HepG2 (cell line): ENCODE measurements at regions not wholly inside any gene's neighbourhood (a gene's known extent, or its start where the extent isn't known, plus 50 kb on each side); places are given as distances from the start of the nearest gene placed in this dataset.

Experiments used
- CCAR2 ChIP-seq: fragments of 200-400 bp; formaldehyde crosslinking; optimal IDR thresholded peaks from 2 replicates; pipeline ENCODE3; 2018; ENCODE audit warnings: low read depth, mild to moderate bottlenecking, low read length, moderate library complexity
- HDAC6 ChIP-seq: fragments of 200-600 bp; sonication (generic); IDR thresholded peaks from 2 replicates; pipeline ENCODE4 v1.7.0; 2017; ENCODE audit warnings: mild to moderate bottlenecking, antibody characterized with exemption, low read length, low read depth
- KAT7 ChIP-seq: IDR thresholded peaks from 2 replicates; pipeline ENCODE4 v1.6.1; 2018; ENCODE audit warnings: borderline replicate concordance, missing compliant biosample characterization
- ZNF484 ChIP-seq: sonication (generic); formaldehyde crosslinking; IDR thresholded peaks from 2 replicates; pipeline ENCODE4 v1.5.1; 2020; ENCODE audit warnings: mild to moderate bottlenecking, low read depth, missing genetic modification reagents, borderline replicate concordance
- ZNF510 ChIP-seq: sonication (generic); formaldehyde crosslinking; IDR thresholded peaks from 2 replicates; pipeline ENCODE4 v1.4.0; 2020; ENCODE audit warnings: low read depth, mild to moderate bottlenecking, missing genetic modification reagents
- ZNF687 ChIP-seq: sonication (generic); formaldehyde crosslinking; IDR thresholded peaks from 2 replicates; pipeline ENCODE4 v1.5.1; 2020; ENCODE audit warnings: mild to moderate bottlenecking, missing genetic modification reagents, moderate library complexity
- ZNF879 ChIP-seq: sonication (generic); formaldehyde crosslinking; IDR thresholded peaks from 2 replicates; pipeline ENCODE4 v1.8.1; 2023; ENCODE audit warnings: missing genetic modification reagents
- TF ChIP-seq, protein P1 (sequence below): sonication (generic); formaldehyde crosslinking; IDR thresholded peaks from 2 replicates; pipeline ENCODE4 v1.5.0; 2020; ENCODE audit warnings: mild to moderate bottlenecking, missing genetic modification reagents, moderate library complexity
- TF ChIP-seq, protein P2 (sequence below): sonication (generic); formaldehyde crosslinking; IDR thresholded peaks from 2 replicates; pipeline ENCODE4 v1.4.0; 2020; ENCODE audit warnings: missing genetic modification reagents

- TF ChIP-seq ZNF510 (CRISPR knock-in tag) = no peak
- TF ChIP-seq CCAR2 = no peak
- TF ChIP-seq, protein P1, sequence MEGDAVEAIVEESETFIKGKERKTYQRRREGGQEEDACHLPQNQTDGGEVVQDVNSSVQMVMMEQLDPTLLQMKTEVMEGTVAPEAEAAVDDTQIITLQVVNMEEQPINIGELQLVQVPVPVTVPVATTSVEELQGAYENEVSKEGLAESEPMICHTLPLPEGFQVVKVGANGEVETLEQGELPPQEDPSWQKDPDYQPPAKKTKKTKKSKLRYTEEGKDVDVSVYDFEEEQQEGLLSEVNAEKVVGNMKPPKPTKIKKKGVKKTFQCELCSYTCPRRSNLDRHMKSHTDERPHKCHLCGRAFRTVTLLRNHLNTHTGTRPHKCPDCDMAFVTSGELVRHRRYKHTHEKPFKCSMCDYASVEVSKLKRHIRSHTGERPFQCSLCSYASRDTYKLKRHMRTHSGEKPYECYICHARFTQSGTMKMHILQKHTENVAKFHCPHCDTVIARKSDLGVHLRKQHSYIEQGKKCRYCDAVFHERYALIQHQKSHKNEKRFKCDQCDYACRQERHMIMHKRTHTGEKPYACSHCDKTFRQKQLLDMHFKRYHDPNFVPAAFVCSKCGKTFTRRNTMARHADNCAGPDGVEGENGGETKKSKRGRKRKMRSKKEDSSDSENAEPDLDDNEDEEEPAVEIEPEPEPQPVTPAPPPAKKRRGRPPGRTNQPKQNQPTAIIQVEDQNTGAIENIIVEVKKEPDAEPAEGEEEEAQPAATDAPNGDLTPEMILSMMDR = no peak
- TF ChIP-seq ZNF484 (CRISPR knock-in tag) = no peak
- no peak for TF ChIP-seq HDAC6
- TF ChIP-seq ZNF687 (CRISPR knock-in tag) = no peak
- TF ChIP-seq ZNF879 (CRISPR knock-in tag) = no peak
- TF ChIP-seq, protein P2, sequence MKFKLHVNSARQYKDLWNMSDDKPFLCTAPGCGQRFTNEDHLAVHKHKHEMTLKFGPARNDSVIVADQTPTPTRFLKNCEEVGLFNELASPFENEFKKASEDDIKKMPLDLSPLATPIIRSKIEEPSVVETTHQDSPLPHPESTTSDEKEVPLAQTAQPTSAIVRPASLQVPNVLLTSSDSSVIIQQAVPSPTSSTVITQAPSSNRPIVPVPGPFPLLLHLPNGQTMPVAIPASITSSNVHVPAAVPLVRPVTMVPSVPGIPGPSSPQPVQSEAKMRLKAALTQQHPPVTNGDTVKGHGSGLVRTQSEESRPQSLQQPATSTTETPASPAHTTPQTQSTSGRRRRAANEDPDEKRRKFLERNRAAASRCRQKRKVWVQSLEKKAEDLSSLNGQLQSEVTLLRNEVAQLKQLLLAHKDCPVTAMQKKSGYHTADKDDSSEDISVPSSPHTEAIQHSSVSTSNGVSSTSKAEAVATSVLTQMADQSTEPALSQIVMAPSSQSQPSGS (CRISPR knock-in tag) = no peak
- no peak for TF ChIP-seq KAT7 (CRISPR knock-in tag)
Observed at GRCh38 chrY:15559169-15559568, 1034.8 kb downstream of the NLGN4Y start.
